Suppressor macrophage treated with lipopolysaccharide for 1 hour (primary cell): ENCODE measurements at regions not wholly inside any gene's neighbourhood (a gene's known extent, or its start where the extent isn't known, plus 50 kb on each side); places are given as distances from the start of the nearest gene placed in this dataset.
"Not testable (repeated sequence)": the region's sequence is repeated elsewhere in the genome, so short reads cannot be mapped to it uniquely, and the experiment has no call there.

ENCODE experiments used
- DNase-seq, 3 donors: peaks; one replicate each; pipeline ENCODE4 v3.0.0-alpha.2; 2020 to 2022

DNA sequence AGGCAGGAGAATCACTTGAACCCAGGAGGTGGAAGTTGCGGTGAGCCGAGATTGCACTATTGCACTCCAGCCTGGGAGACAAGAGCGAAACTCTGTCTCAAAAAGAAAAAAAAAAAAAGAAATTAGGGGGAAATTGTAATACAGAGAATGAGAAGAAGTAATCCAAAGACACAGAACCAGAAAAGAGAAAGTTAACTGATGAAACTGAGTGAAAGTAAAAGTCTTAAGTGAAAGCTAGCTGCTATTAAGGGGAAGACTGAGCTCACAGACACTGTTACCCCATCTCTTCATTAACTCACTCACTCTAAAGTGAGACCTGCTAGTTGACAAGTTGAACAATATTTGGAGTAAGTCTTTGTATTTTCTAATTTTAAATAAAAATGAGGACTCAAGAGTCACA lies 763.0 kb upstream of the PCDH10 start:
- DNase-seq, result no peak

GRCh38 chr4:132387060-132387459 lies 762.0 kb upstream of the PCDH10 start:
- no peak for DNase-seq

DNA sequence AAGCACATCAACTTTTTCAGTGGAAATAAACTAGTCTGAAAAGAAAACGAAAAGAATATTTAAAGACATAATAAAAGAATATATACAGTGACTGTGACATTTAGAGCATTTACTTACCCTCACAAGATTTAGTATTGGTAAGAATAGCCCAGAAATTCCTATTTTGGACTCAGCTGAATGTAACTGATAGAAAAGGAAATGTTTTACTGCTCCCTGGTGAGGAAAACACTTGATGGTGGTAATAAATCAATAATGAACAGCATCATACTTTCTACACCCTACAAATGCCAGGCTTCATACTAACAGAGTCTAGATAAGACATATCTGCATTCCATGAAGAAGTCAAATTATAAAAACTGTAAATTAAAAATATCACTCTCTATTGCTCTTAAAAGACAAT lies 753.5 kb upstream of the PCDH10 start:
- DNase-seq, result no peak

- no peak for DNase-seq
Measured at GRCh38 chr4:132396636-132397035, 752.5 kb upstream of the PCDH10 start.

DNA sequence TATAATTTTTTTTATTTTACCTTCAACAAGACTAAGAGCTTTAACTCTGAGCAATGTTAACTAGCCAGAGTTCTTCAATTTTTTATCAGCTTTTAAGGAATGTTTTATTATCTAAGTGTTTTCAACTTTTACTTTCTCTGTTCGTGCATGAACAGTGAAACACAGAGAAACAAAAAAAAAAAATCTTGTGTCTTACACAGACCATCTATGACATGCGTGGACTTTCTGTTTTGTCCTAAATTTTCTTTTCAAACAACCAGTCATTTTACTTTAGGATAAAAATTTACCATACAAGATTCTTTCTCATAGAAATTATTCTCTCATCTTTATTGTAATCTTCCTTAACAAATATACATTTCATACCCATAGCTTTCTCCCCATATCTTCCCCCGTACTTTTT lies 731.9 kb upstream of the PCDH10 start:
- DNase-seq, result no peak

- no peak for DNase-seq
Measured at GRCh38 chr4:132427125-132427524, 722.0 kb upstream of the PCDH10 start.

- DNase-seq, result no peak
Measured at GRCh38 chr4:132437117-132437516, 712.0 kb upstream of the PCDH10 start.

DNA sequence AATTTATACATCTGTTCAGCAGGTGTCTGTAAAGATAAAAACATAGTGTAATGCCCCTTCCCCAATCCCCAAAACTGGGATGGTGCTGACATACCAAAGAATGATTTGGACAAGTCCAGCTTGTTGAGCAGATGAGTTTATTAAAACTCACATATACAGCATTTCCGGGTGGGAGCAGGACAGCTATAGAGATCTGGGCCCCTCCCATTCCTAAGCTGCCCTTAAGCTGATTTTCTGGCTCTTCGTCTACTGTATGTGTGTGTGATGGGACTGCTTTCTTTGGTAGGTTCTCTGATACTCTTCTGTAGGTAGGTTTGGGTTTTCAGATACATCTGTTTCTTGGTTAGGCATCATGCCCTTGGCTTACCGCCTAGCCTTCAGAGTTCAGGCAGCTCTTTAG lies 703.7 kb upstream of the PCDH10 start:
- DNase-seq, result no peak

DNA sequence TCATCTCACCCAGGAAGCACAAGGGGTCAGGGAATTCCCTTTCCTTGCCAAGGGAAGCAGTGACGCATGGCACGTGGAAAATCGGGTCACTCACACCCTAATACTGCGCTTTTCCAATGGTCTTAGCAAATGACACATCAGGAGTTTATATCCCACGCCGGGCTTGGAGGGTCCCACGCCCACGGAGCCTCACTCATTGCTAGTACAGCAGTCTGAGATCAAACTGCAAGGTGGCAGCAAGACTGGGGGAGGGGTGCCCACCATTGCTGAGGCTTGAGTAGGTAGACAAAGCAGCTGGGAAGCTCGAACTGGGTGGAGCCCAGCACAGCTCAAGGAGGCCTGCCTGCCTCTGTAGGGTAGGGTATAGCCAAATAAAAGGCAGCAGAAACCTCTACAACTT lies 691.1 kb upstream of the PCDH10 start:
- not testable (repeated sequence) for DNase-seq

DNA sequence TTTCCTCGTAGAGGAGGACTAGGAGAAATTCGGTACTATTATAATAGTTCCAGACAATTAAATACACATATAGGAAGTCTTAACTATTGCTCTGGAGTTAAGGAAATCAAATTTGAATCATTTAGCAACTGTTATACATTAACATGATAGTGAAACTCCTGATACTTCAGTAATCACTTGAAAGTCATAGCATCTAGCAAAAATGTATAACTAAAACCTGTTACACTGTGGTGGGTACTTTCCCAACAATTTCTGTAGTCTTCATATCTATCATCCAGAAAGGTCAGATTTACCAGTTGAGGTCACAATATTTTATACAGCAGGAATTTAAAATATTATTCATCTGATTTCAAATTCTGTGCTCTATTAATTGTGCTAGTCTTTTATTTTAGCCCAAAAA lies 669.6 kb upstream of the PCDH10 start:
- no peak for DNase-seq

DNA sequence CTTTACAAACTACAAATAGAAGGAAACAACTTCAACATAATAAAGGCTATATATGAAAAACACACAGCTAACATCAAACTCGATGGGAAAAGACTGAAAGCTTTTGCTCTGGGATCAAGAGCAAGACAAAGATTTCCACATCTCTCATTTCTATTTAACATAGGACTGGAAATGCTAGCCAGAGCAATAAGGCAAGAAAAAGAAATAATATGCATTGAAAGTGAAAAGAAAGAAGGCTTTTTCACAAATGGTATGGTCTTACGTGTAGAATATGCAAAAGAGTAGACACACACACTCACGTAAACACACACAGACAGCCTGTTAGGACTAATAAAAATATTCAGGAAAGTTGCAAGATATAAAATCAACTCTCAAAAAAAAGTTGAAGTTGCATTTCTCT lies 660.5 kb upstream of the PCDH10 start:
- DNase-seq, result no peak

DNA sequence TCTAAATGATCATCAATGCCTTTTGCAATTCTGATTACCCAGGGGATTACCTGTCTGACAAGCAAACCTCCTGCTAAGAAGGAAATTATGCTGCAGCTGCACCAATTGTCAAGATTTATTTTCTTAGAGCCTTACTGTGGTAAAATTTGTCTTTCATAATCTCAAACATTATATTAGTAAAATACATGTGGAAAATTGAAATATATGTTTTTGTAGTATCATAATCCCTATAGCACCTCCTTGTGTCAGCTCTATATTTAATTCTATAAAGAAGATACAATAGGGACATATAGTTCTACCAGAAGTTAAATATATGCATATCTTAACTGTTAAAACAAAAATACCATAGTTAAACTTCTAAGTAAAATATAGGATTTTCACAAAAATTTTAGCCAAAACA lies 655.6 kb upstream of the PCDH10 start:
- DNase-seq, result no peak

GRCh38 chr4:132495267-132495812 lies 653.8 kb upstream of the PCDH10 start:
- not testable (repeated sequence) for DNase-seq

DNA sequence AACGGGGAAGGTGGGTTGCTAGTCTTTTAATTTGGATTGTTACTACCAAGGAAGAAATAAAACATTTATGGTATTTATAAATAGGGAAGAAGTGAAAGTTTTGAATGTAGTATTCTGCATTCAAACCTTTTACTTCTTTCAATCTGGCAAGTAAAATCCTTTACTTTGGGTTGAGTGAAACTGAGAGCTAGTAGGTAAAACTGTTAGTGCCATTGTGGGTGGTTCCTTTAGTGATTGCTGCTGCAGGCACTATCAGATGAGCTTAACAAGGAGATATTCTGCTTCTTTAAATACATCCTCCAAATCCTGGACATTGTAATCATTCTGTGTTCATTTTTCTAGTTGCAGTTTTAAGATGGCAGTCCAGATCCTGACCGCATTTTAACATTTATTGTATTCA lies 650.9 kb upstream of the PCDH10 start:
- no peak for DNase-seq

- no peak for DNase-seq
Measured at GRCh38 chr4:132502096-132502552, 647.0 kb upstream of the PCDH10 start.

GRCh38 chr4:132504438-132504837 lies 644.7 kb upstream of the PCDH10 start:
- DNase-seq, result no peak

DNA sequence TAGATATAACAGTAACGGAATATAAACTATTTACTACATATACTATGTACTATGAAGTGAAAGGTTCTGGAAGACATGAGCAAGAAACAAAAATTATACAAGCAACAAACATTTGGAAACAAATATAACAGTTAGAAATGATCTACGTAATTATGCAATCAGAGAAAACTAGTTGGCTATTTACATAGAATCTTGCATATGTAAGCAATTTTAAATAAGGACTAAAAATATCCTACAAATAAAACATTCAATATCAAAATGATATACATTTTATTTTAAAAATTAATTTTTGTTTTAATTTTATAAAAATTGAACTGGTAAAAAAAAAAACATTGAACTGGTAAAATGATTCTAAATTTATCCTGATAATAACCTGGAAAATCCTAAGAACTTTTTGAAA lies 642.5 kb upstream of the PCDH10 start:
- DNase-seq, result no peak

DNA sequence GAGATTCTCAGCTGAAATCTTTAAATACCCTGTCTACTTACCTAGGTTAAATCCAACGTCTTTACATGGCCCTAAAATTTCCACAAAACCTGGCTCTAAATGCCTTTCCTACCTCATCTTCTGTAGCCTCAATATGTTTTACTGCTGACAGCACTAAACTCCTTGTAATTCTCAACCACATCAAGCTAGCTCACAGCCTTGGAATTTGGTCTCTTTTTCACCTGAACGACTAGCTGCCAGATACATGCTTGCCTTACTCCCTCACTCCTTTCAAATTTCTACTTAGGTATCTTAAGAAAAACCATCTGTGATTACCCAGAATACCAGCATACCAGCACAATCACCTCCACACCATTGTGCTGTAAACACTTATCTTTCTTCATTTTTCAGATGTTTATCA lies 635.6 kb upstream of the PCDH10 start:
- DNase-seq, result no peak

DNA sequence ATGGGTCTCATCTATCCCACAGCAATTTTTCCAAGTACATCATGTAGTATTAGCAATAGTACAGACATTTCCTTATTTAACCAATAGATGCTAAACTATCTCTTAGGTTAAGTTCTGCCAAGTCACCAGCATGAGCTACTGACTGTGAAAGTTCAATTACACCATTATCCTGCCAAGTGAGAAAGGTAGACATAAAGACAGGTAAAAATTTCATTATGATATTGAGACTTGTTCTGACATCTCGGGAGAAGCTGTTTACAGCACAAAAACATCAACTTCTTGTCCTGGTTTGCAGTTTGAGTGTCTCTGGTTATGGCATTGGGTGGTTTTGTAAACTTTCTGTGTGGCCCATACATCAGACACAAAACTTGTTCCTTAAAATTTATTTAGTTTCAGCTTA lies 622.4 kb upstream of the PCDH10 start:
- no peak for DNase-seq

- DNase-seq, result no peak
Measured at GRCh38 chr4:132527817-132528216, 621.3 kb upstream of the PCDH10 start.

DNA sequence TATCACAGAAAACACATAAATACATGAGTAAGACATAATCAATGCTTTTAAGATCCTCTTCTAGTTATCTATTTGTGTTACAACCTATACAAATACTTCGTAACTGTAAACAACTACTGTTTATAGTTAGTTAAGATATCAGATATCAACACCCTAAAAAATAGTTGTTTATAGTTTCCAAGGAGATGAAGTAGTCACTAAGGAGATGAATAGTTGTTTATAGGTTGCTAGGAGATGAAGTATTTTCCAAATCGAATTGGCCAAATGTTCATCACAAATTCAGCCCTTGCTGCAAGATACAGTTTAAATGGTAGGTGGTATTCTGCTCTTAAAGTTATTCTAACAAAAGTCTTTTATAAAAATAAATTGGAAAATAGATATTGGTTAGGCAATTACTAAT lies 618.2 kb upstream of the PCDH10 start:
- no peak for DNase-seq

DNA sequence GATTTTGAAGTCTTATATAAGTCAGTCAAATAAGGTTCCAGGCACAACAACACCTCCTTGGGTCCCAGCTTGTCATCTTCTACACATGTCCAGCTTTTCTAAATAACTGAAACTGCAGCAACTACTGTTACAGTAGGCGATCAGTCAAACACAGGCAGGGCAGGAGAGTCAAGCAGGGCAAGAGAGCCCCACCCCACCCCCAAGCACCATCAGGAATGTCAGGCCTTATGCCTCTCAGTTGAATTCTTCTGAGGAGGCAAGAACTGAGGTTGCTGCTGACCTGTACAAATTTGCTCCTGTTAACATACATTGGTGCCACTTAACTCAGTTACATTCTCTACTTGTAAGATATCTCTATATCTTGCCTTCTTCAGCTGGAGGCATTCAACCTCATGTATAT lies 608.8 kb upstream of the PCDH10 start:
- DNase-seq, result no peak

GRCh38 chr4:132540797-132541196 lies 608.3 kb upstream of the PCDH10 start:
- no peak for DNase-seq

GRCh38 chr4:132542228-132542627 lies 606.9 kb upstream of the PCDH10 start:
- DNase-seq, result no peak

GRCh38 chr4:132548463-132548862 lies 600.6 kb upstream of the PCDH10 start:
- DNase-seq, result no peak

GRCh38 chr4:132556316-132556715 lies 592.8 kb upstream of the PCDH10 start:
- no peak for DNase-seq
